ENCODE measurements at regions not wholly inside any gene's neighbourhood (a gene's known extent, or its start where the extent isn't known, plus 50 kb on each side); places are given as distances from the start of the nearest gene placed in this dataset.
"Not testable (repeated sequence)": the region's sequence is repeated elsewhere in the genome, so short reads cannot be mapped to it uniquely, and the experiment has no call there.

GRCh38 chr4:163693776-163694175 lies 199.3 kb downstream of the TMA16 start:
- WGBS, 3 donors: 81 to 84% (median 84%) methylated on average over 4 of the region's 4 CpGs
- Histone ChIP-seq H3K9me3 (no peaks in the 10 kb centered on the region), H3K36me3 (ENCODE audit: insufficient read depth in 1 of 2, low read depth in 1 of 2) (no peaks in the 10 kb centered on the region), H3K27me3 (ENCODE audit: insufficient read depth in 3 of 3, low read length in 2 of 3) (no peaks in the 10 kb centered on the region), H3K27ac (no peak overlapping the region), H3K4me1 (no peaks in the 10 kb centered on the region), H3K4me3 (no peak overlapping the region)
- ATAC-seq: no peak
- DNase-seq: no peak
- intact Hi-C loops (cut with DNase I): no loop called here
- no peak for TF ChIP-seq CTCF (IDR thresholded peaks at IDR 0.05)

- H3K4me1 ChIP-seq: no peaks in the 10 kb centered on the region
- no peak for ATAC-seq
Measured at GRCh38 chr4:163694385-163694784, 199.9 kb downstream of the TMA16 start.

GRCh38 chr4:163697121-163697520 lies 202.6 kb downstream of the TMA16 start:
- DNase-seq (no peak), ATAC-seq (no peak)
- H3K27ac ChIP-seq: no peak overlapping the region
- intact Hi-C loops (cut with DNase I): no loop called here
- no peaks in the 10 kb centered on the region for H3K36me3 ChIP-seq (ENCODE audit: insufficient read depth in 1 of 2, low read depth in 1 of 2)
- no peak overlapping the region for H3K4me3 ChIP-seq
- 76 to 81% (median 78%) methylated on average over 3 of the region's 3 CpGs for WGBS, 3 donors
- no peaks in the 10 kb centered on the region for H3K27me3 ChIP-seq (ENCODE audit: insufficient read depth in 3 of 3, low read length in 2 of 3)
- H3K9me3 ChIP-seq: no peaks in the 10 kb centered on the region
- no peak for TF ChIP-seq CTCF (IDR thresholded peaks at IDR 0.05)
- no peaks in the 10 kb centered on the region for H3K4me1 ChIP-seq

More at GRCh38 chr4:163694385-163694784, 199.9 kb downstream of the TMA16 start:
- H3K27ac ChIP-seq: no peak overlapping the region
- H3K4me3 ChIP-seq: no peak overlapping the region
- H3K36me3 ChIP-seq (ENCODE audit: insufficient read depth in 1 of 2, low read depth in 1 of 2): no peaks in the 10 kb centered on the region
- no peaks in the 10 kb centered on the region for H3K9me3 ChIP-seq
- no peaks in the 10 kb centered on the region for H3K27me3 ChIP-seq (ENCODE audit: insufficient read depth in 3 of 3, low read length in 2 of 3)
- intact Hi-C loops (cut with DNase I): no loop called here
- TF ChIP-seq CTCF (IDR thresholded peaks at IDR 0.05): no peak
- DNase-seq: no peak

- DNase-seq; intact Hi-C loops (cut with DNase I); ATAC-seq: not testable (repeated sequence)
Measured at GRCh38 chr4:163700383-163700782, 205.9 kb downstream of the TMA16 start.

GRCh38 chr4:163701916-163702315 lies 207.4 kb downstream of the TMA16 start:
- Histone ChIP-seq H3K27me3 (ENCODE audit: insufficient read depth in 3 of 3, low read length in 2 of 3) (no peaks in the 10 kb centered on the region), H3K27ac (no peak overlapping the region), H3K9me3 (no peaks in the 10 kb centered on the region), H3K36me3 (ENCODE audit: insufficient read depth in 1 of 2, low read depth in 1 of 2) (no peaks in the 10 kb centered on the region), H3K4me3 (no peak overlapping the region), H3K4me1 (no peaks in the 10 kb centered on the region)
- no peak for DNase-seq
- intact Hi-C loops (cut with DNase I): no loop called here
- TF ChIP-seq CTCF (IDR thresholded peaks at IDR 0.05): no peak
- no peak for ATAC-seq
- 23 to 30% (median 28%) methylated on average over 5 of the region's 5 CpGs for WGBS, 3 donors

More at GRCh38 chr4:163700383-163700782, 205.9 kb downstream of the TMA16 start:
- H3K36me3 ChIP-seq (ENCODE audit: insufficient read depth in 1 of 2, low read depth in 1 of 2); H3K27me3 ChIP-seq (ENCODE audit: insufficient read depth in 3 of 3, low read length in 2 of 3); H3K27ac ChIP-seq; H3K4me1 ChIP-seq; H3K9me3 ChIP-seq; H3K4me3 ChIP-seq: not testable (repeated sequence)
- 93 to 96% (median 95%) methylated on average over 4 of the region's 4 CpGs for WGBS, 3 donors

All from psoas muscle (tissue), 7 donors.